ENCODE measurements at regions not wholly inside any gene's neighbourhood (a gene's known extent, or its start where the extent isn't known, plus 50 kb on each side); places are given as distances from the start of the nearest gene placed in this dataset.

DNA sequence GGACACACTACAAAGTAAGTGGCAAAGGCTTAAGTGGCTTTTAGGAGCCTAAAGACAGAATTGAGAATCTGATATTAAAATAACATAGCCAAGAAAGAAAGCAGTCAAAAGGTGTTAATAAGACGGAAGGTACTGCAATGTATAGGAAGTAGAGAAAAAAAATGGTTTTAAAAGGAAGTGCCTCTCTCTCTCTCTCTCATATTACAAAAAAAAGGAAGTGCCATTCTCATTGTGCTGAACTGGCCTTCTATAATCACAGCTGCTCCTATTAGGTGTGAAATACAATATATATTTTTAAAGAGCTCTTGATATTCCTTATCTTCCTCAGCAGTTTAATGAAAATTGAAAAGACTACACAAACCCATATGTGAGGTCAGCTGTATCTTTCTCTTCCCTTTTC, 199.4 kb upstream of the NPVF start:
- no peaks in the 10 kb centered on the region for H3K36me3 Mint-ChIP-seq (ENCODE audit: low read depth)
- no peaks in the 10 kb centered on the region for H3K4me1 Mint-ChIP-seq (ENCODE audit: low read depth)
- TF ChIP-seq, protein P1, sequence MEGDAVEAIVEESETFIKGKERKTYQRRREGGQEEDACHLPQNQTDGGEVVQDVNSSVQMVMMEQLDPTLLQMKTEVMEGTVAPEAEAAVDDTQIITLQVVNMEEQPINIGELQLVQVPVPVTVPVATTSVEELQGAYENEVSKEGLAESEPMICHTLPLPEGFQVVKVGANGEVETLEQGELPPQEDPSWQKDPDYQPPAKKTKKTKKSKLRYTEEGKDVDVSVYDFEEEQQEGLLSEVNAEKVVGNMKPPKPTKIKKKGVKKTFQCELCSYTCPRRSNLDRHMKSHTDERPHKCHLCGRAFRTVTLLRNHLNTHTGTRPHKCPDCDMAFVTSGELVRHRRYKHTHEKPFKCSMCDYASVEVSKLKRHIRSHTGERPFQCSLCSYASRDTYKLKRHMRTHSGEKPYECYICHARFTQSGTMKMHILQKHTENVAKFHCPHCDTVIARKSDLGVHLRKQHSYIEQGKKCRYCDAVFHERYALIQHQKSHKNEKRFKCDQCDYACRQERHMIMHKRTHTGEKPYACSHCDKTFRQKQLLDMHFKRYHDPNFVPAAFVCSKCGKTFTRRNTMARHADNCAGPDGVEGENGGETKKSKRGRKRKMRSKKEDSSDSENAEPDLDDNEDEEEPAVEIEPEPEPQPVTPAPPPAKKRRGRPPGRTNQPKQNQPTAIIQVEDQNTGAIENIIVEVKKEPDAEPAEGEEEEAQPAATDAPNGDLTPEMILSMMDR (IDR thresholded peaks at IDR 0.05), result no peak
- no peaks in the 10 kb centered on the region; the same call in 1 of the 2 replicates for H3K27me3 Mint-ChIP-seq (ENCODE audit: insufficient read depth)
- H3K9me3 Mint-ChIP-seq, result peaks cover 39% of the 10 kb centered on the region
- H3K27ac Mint-ChIP-seq, result no peak overlapping the region
- DNase-seq, result no peak
- H3K4me3 Mint-ChIP-seq, result no peak overlapping the region

DNA sequence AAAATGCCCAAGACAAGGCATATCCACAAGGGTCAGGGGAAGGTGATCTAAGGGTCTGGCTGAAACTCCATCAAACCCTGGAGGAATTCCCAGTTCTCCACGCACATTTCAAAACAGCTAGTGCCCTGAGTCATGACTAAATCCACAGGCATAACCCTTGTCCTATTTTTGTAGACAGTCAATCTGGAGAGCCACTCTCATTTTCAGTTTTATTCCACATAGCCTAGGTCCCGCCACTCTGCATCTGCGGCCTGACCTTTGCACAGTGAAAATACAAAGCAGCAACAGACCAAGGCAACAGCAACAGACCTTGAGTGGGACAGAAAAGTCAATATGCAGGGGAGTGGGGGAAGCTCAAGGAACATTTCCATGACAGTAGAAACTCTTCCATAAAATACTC, 201.4 kb upstream of the NPVF start:
- Mint-ChIP-seq H3K27ac (no peak overlapping the region), H3K4me1 (ENCODE audit: low read depth) (no peaks in the 10 kb centered on the region), H3K9me3 (peaks cover 53% of the 10 kb centered on the region), H3K27me3 (ENCODE audit: insufficient read depth) (no peaks in the 10 kb centered on the region; the same call in 1 of the 2 replicates), H3K4me3 (no peak overlapping the region), H3K36me3 (ENCODE audit: low read depth) (no peaks in the 10 kb centered on the region)
- no peak for DNase-seq
- TF ChIP-seq, protein P1 (IDR thresholded peaks at IDR 0.05), result no peak

DNA sequence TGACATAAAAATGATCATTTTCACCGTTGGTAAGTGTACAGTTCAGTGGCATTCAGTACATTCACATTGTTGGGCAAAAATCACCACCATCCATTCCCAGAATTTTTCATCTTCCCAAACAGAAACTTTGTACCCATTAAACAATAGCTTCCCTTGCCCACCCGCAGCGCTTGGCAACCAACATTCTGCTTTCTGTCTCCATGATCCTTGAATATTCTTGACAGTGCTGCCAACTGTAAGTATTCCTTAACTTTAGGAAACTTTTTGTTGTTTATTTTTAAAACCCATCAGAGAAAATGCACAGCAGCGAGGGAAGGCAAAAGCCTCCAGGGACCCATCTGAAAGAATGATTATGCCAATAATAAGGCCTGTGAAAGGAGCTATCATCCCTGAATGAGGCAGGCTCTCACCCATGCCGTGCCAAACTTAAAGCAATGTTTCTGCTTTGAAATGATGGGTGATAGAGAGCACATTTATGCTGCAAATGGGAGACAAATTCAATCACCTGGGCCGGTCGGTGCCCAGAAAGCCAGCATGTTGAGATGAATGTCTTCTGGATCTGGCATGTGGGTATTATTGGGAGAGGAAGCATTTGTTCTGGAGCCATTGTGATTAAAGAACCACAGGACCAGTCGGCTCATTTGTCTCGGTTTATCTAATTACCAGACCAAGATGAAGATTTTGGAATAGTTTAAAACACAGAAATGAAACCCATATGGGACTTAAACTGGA, 202.1 kb upstream of the NPVF start:
- no peak overlapping the region for H3K4me3 Mint-ChIP-seq
- no peak for DNase-seq
- no peaks in the 10 kb centered on the region for H3K36me3 Mint-ChIP-seq (ENCODE audit: low read depth)
- H3K27me3 Mint-ChIP-seq (ENCODE audit: insufficient read depth), result no peaks in the 10 kb centered on the region; the same call in 1 of the 2 replicates
- no peaks in the 10 kb centered on the region for H3K4me1 Mint-ChIP-seq (ENCODE audit: low read depth)
- TF ChIP-seq, protein P1 (IDR thresholded peaks at IDR 0.05), result no peak
- H3K27ac Mint-ChIP-seq, result no peak overlapping the region
- peaks cover 47% of the 10 kb centered on the region for H3K9me3 Mint-ChIP-seq

DNA sequence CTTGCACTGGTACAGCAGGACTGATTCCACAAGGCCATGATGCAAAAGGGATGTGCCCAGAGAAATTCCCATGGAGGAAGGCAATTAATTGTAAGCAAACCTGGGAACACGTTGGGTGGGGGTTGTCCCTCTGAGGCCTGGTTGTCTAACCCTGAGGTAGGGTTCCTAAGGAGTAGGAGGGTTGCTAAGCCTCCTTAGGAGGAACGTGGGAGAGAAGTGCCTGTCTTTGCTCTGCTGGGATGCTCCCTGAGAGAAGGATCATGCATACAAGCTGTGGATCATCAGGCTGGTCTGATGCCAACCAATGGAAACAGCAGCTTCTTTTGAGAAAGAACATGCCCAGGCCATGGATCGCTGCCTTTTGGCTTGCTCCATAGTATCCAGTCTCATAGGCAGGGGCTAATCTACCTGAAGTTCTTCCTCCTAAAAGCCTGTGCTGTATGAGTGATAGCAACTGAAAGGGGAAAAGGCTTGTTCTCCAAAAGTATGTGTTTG, 203.7 kb upstream of the NPVF start:
- Mint-ChIP-seq H3K36me3 (ENCODE audit: low read depth) (no peaks in the 10 kb centered on the region), H3K27ac (no peak overlapping the region), H3K4me3 (no peak overlapping the region), H3K4me1 (ENCODE audit: low read depth) (no peaks in the 10 kb centered on the region), H3K27me3 (ENCODE audit: insufficient read depth) (no peaks in the 10 kb centered on the region; the same call in 1 of the 2 replicates), H3K9me3 (peaks cover 37% of the 10 kb centered on the region)
- no peak for DNase-seq
- TF ChIP-seq, protein P1 (IDR thresholded peaks at IDR 0.05), result no peak

DNA sequence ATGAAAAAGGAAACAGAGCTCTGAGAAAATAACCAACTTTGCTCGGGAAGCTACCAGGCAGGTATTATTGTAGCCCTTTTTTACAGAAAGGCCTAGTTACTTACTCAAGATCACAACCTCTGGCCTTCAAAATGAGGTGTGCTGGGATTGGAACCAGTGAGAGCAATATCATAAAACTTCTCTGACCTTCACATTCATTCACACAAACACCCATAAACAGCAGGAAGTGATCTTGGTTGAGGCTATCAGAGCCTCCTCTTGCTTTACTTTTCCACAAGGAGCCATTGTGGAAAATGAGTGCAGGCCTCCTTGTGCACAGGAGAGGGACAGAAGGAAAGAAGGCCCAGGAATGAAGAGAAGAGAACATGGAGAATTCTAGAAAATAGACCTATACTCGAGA, 204.5 kb upstream of the NPVF start:
- Mint-ChIP-seq H3K27ac (no peak overlapping the region), H3K27me3 (ENCODE audit: insufficient read depth) (no peaks in the 10 kb centered on the region; the same call in 1 of the 2 replicates), H3K9me3 (peaks cover 38% of the 10 kb centered on the region), H3K4me3 (no peak overlapping the region), H3K36me3 (ENCODE audit: low read depth) (no peaks in the 10 kb centered on the region), H3K4me1 (ENCODE audit: low read depth) (no peaks in the 10 kb centered on the region)
- no peak for DNase-seq
- TF ChIP-seq, protein P1 (IDR thresholded peaks at IDR 0.05), result no peak

Measured in HFFc6 (cell line).